HEK293 (cell line): ENCODE measurements at regions not wholly inside any gene's neighbourhood (a gene's known extent, or its start where the extent isn't known, plus 50 kb on each side); places are given as distances from the start of the nearest gene placed in this dataset.
"Not testable (repeated sequence)": the region's sequence is repeated elsewhere in the genome, so short reads cannot be mapped to it uniquely, and the experiment has no call there.

Source experiments
- CTCF ChIA-PET: fragments of 350-600 bp; formaldehyde crosslinking; extraction: SDS; loops from one replicate; lab custom pipeline; 2021; ENCODE audit warnings: antibody characterized with exemption; lab: Yijun Ruan, JAX
- POLR2A ChIA-PET: fragments of 300-600 bp; formaldehyde crosslinking; extraction: SDS; loops from one replicate; lab custom pipeline; 2020; ENCODE audit warnings: antibody characterized with exemption, inconsistent platforms; lab: Yijun Ruan, JAX
- H3K27ac ChIP-seq: fragments of 200-500 bp; sonication (Bioruptor generic); 2 replicates; pipeline ENCODE4 v1.5.1; 2014; ENCODE audit warnings: low read depth, low read length, control low read depth, inconsistent platforms; ENCODE audit errors: extremely low read depth
- H3K36me3 ChIP-seq, 2 experiments: fragments of 200-500 bp in 1 of 2; sonication (Bioruptor generic) in 1 of 2; 1 replicate in 1 of 2; 2 replicates in 1 of 2; pipeline ENCODE4 v1.5.1; 2014 to 2017; ENCODE audit warnings: inconsistent platforms in 2 of 2, low read length in 2 of 2; ENCODE audit not compliant: control insufficient read depth in 2 of 2, insufficient read depth in 1 of 2
- H3K4me1 ChIP-seq: fragments of 200-500 bp; sonication (Bioruptor generic); 2 replicates; pipeline ENCODE4 v1.5.1; 2014; ENCODE audit warnings: mild to moderate bottlenecking, low read length, inconsistent platforms; ENCODE audit not compliant: control insufficient read depth, insufficient read depth
- H3K4me3 ChIP-seq: 2 replicates; pipeline ENCODE4 v1.5.1; 2011; ENCODE audit warnings: low read depth, mild to moderate bottlenecking, control low read depth, low read length, moderate library complexity
- H3K9me3 ChIP-seq: fragments of 200-500 bp; sonication (Bioruptor generic); 2 replicates; pipeline ENCODE4 v1.5.1; 2014; ENCODE audit warnings: low read depth, low read length, inconsistent platforms; ENCODE audit not compliant: control insufficient read depth, insufficient read depth
- EGR2 ChIP-seq: fragments of 450-650 bp; formaldehyde crosslinking; IDR thresholded peaks from 2 replicates; pipeline ENCODE4 v1.5.1; 2016; ENCODE audit warnings: low read depth, missing biosample characterization, missing genetic modification characterization
- FEZF1 ChIP-seq: fragments of 450-650 bp; formaldehyde crosslinking; IDR thresholded peaks from 2 replicates; pipeline ENCODE4 v1.5.1; 2016; ENCODE audit warnings: missing biosample characterization, missing genetic modification characterization
- KLF1 ChIP-seq: fragments of 450-650 bp; formaldehyde crosslinking; IDR thresholded peaks from 2 replicates; pipeline ENCODE4 v1.5.1; 2016; ENCODE audit warnings: missing biosample characterization, missing genetic modification characterization
- OSR2 ChIP-seq: fragments of 450-650 bp; formaldehyde crosslinking; IDR thresholded peaks from 2 replicates; pipeline ENCODE4 v1.5.1; 2016; ENCODE audit warnings: missing biosample characterization, missing genetic modification characterization
- ZEB2 ChIP-seq: fragments of 450-650 bp; formaldehyde crosslinking; IDR thresholded peaks from 2 replicates; pipeline ENCODE4 v1.5.1; 2016; ENCODE audit warnings: missing biosample characterization, missing genetic modification characterization
- ZFHX2 ChIP-seq: fragments of 450-650 bp; formaldehyde crosslinking; conservative IDR thresholded peaks from 2 replicates; pipeline ENCODE4 v1.5.1; 2016; ENCODE audit warnings: missing biosample characterization, missing genetic modification characterization
- ZIC2 ChIP-seq: fragments of 450-650 bp; formaldehyde crosslinking; IDR thresholded peaks from 2 replicates; pipeline ENCODE4 v1.5.1; 2016; ENCODE audit warnings: missing biosample characterization, missing genetic modification characterization
- ZNF132 ChIP-seq: fragments of 450-650 bp; formaldehyde crosslinking; IDR thresholded peaks from 2 replicates; pipeline ENCODE4 v1.5.1; 2017; ENCODE audit warnings: missing biosample characterization, missing genetic modification characterization, borderline replicate concordance
- ZNF335 ChIP-seq: fragments of 450-650 bp; formaldehyde crosslinking; conservative IDR thresholded peaks from 2 replicates; pipeline ENCODE4 v1.5.1; 2016; ENCODE audit warnings: missing biosample characterization, missing genetic modification characterization
- ZNF366 ChIP-seq: fragments of 450-650 bp; formaldehyde crosslinking; conservative IDR thresholded peaks from 2 replicates; pipeline ENCODE4 v1.5.1; 2016; ENCODE audit warnings: missing biosample characterization, missing genetic modification characterization
- ZNF521 ChIP-seq: fragments of 450-650 bp; formaldehyde crosslinking; IDR thresholded peaks from 2 replicates; pipeline ENCODE4 v1.5.1; 2017; ENCODE audit warnings: missing biosample characterization, mild to moderate bottlenecking, missing genetic modification characterization
- ZNF585B ChIP-seq: fragments of 450-650 bp; formaldehyde crosslinking; IDR thresholded peaks from 2 replicates; pipeline ENCODE4 v1.5.1; 2016; ENCODE audit warnings: missing biosample characterization, missing genetic modification characterization
- ZNF623 ChIP-seq: fragments of 450-650 bp; formaldehyde crosslinking; IDR thresholded peaks from 2 replicates; pipeline ENCODE4 v1.5.1; 2016; ENCODE audit warnings: missing biosample characterization, missing genetic modification characterization
- ZNF629 ChIP-seq: fragments of 450-650 bp; formaldehyde crosslinking; IDR thresholded peaks from 2 replicates; pipeline ENCODE4 v1.5.1; 2017; ENCODE audit warnings: missing biosample characterization, missing genetic modification characterization
- ZNF658 ChIP-seq: fragments of 450-650 bp; formaldehyde crosslinking; IDR thresholded peaks from 2 replicates; pipeline ENCODE4; 2016; ENCODE audit warnings: missing biosample characterization, missing genetic modification characterization
- ZNF660 ChIP-seq: fragments of 450-650 bp; IDR thresholded peaks from 2 replicates; pipeline ENCODE4 v1.5.1; 2018; ENCODE audit warnings: missing biosample characterization, mild to moderate bottlenecking, missing genetic modification characterization
- TF ChIP-seq, protein P1 (sequence below): fragments of 450-650 bp; formaldehyde crosslinking; IDR thresholded peaks from 2 replicates; pipeline ENCODE4 v1.5.1; 2016; ENCODE audit warnings: missing biosample characterization, missing genetic modification characterization
- TF ChIP-seq, protein P2 (sequence below): fragments of 450-650 bp; formaldehyde crosslinking; IDR thresholded peaks from 2 replicates; pipeline ENCODE4 v1.5.1; 2017; ENCODE audit warnings: missing biosample characterization, missing genetic modification characterization
- TF ChIP-seq, protein P3 (sequence below): fragments of 450-650 bp; formaldehyde crosslinking; IDR thresholded peaks from 2 replicates; pipeline ENCODE4 v1.5.1; 2017; ENCODE audit warnings: missing biosample characterization, missing genetic modification characterization
- TF ChIP-seq, protein P4 (sequence below): fragments of 450-650 bp; formaldehyde crosslinking; IDR thresholded peaks from 2 replicates; pipeline ENCODE4 v1.5.1; 2016; ENCODE audit warnings: missing biosample characterization, missing genetic modification characterization

DNA sequence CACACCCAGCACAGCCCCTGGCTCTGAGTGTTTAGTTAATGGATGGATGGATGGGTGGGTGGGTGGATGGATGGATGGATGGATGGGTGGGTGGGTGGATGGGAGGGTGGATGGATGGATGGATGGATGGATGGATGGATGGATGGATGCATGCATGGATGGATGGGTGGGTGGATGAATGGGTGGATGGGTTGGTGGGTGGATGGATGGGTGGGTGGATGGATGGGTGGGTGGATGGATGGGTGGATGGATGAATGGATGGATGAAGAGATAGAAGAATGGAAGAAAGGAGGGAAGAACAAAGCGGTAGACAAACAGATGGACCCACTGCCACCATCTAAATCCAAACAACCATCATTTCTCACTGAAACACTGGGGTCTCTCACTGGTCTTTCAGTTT is 80.3 kb upstream of the SIRPA start:
- H3K9me3 ChIP-seq, H3K36me3 ChIP-seq, H3K27ac ChIP-seq, POLR2A ChIA-PET, H3K4me1 ChIP-seq, H3K4me3 ChIP-seq: not testable (repeated sequence)
- CTCF ChIA-PET = interaction anchor here (0.7 kb wide), 1 partner anchor 38 kb away, joined by 3 read pairs; no protein-coding TSS in a partner anchor
- TF ChIP-seq ZNF366 (peak; percentile 62), ZFHX2 (tag by site-specific recombination) (peak; percentile 73), EGR2 (tag by site-specific recombination) (peak; percentile 97)

DNA sequence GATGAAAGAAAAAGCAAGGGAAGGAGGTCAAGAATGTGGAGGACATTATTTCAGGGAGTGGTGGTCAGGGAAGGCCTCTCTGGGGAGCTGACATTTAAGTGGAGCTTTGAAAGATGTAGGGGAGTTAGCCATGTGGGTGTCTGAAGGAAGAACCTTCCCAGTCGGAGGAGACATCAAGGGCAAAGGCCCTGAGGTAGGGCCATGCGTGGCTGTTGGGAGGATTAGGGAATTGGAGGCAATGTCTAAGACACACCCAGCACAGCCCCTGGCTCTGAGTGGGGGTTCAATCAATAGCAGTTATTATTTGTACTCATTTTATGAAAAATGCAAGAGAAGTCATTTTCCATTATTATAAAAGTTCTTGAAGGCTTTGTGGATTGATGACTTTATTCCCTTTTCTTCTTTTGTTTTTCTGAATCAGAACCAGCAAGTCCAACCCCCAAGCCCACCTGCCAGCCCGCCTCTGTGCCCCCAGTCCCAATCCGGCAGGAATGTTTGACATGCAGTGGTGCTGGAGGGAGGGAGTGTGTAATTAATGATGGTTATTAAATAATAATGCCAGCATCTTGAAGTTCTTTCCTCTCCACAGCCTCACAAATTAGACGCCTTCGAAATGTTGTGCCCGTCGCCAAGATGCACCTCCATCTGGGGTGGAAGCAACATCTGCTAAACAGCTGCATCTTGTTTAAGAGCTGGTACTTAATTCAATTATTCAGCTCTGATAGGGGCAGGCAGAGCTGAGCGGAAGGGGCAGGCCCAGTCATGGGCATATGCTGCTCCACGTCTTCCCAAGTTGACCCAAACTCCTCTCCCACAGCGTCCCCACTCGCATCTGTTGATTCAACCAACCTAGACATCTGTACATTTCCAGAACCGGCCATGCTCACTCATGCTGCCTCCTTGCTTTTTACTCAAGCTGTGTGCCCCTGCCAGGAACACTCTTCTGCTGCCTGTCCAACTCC is 81.3 kb upstream of the SIRPA start:
- H3K4me1 ChIP-seq = peaks cover 5% of the 10 kb centered on the region; the same call in 1 of the 2 replicates
- no peak overlapping the region for H3K4me3 ChIP-seq
- CTCF ChIA-PET = interaction anchor here (0.5 to 3.1 kb wide), 3 partner anchors 12 to 37 kb away, joined by 4 to 16 read pairs (median 6); no protein-coding TSS in a partner anchor
- TF ChIP-seq ZNF623 (tag by site-specific recombination) (peak; percentile 42; the same call in 1 of the 2 replicates), ZNF658 (no peak), ZNF132 (tag by site-specific recombination) (no peak)
- TF ChIP-seq, all 188 proteins: peak for 1
- Histone ChIP-seq H3K27ac (no peak overlapping the region), H3K36me3 (no peaks in the 10 kb centered on the region), H3K9me3 (no peaks in the 10 kb centered on the region)
- POLR2A ChIA-PET = no interaction called here

DNA sequence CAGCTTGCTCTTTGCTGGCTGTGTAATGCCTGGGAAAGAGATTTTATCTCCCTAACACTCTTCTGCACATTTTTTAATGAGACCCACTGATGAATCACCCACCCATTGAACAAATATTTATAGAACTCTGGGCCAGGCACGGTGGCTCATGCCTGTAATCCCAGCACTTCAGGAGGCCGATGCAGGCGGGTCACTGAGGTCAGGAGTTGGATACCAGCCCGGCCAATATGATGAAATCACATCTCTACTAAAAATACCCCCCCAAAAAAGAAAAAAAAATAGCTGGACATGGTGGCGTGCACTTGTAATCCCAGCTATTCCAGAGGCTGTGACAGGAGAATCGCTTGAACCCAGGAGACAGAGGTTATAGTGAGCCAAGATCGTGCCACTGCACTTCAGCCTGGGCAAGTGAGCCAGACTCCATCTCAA is 82.1 kb upstream of the SIRPA start:
- no peaks in the 10 kb centered on the region for H3K9me3 ChIP-seq
- no peaks in the 10 kb centered on the region for H3K36me3 ChIP-seq
- no peak overlapping the region for H3K27ac ChIP-seq
- no peak overlapping the region for H3K4me3 ChIP-seq
- ChIA-PET POLR2A (no interaction called here), CTCF (interaction anchor here (2.2 to 3.1 kb wide), 2 partner anchors 11 to 36 kb away, joined by 6 to 16 read pairs; no protein-coding TSS in a partner anchor)
- peaks cover 5% of the 10 kb centered on the region; the same call in 1 of the 2 replicates for H3K4me1 ChIP-seq
- TF ChIP-seq EGR2 (tag by site-specific recombination) (0 out of 2 replicates have a peak, but pooled peaks have one; percentile 6), ZNF132 (tag by site-specific recombination) (no peak), ZNF585B (tag by site-specific recombination) (no peak), FEZF1 (tag by site-specific recombination) (peak; percentile 12; the same call in 1 of the 2 replicates), ZNF335 (tag by site-specific recombination) (peak; percentile 26; the same call in 1 of the 2 replicates), OSR2 (tag by site-specific recombination) (0 out of 2 replicates have a peak, but pooled peaks have one; percentile 30), ZNF660 (tag by site-specific recombination) (peak; percentile 95), ZIC2 (tag by site-specific recombination) (0 out of 2 replicates have a peak, but pooled peaks have one; percentile 7), ZEB2 (peak; percentile 48; the same call in 1 of the 2 replicates), ZNF521 (no peak), ZNF629 (tag by site-specific recombination) (peak; percentile 46; the same call in 1 of the 2 replicates), KLF1 (tag by site-specific recombination) (no peak)
- TF ChIP-seq, protein P1, sequence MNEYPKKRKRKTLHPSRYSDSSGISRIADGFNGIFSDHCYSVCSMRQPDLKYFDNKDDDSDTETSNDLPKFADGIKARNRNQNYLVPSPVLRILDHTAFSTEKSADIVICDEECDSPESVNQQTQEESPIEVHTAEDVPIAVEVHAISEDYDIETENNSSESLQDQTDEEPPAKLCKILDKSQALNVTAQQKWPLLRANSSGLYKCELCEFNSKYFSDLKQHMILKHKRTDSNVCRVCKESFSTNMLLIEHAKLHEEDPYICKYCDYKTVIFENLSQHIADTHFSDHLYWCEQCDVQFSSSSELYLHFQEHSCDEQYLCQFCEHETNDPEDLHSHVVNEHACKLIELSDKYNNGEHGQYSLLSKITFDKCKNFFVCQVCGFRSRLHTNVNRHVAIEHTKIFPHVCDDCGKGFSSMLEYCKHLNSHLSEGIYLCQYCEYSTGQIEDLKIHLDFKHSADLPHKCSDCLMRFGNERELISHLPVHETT (tag by site-specific recombination) = no peak
- TF ChIP-seq, protein P2, sequence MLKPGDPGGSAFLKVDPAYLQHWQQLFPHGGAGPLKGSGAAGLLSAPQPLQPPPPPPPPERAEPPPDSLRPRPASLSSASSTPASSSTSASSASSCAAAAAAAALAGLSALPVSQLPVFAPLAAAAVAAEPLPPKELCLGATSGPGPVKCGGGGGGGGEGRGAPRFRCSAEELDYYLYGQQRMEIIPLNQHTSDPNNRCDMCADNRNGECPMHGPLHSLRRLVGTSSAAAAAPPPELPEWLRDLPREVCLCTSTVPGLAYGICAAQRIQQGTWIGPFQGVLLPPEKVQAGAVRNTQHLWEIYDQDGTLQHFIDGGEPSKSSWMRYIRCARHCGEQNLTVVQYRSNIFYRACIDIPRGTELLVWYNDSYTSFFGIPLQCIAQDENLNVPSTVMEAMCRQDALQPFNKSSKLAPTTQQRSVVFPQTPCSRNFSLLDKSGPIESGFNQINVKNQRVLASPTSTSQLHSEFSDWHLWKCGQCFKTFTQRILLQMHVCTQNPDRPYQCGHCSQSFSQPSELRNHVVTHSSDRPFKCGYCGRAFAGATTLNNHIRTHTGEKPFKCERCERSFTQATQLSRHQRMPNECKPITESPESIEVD (tag by site-specific recombination) = no peak
- TF ChIP-seq, protein P3, sequence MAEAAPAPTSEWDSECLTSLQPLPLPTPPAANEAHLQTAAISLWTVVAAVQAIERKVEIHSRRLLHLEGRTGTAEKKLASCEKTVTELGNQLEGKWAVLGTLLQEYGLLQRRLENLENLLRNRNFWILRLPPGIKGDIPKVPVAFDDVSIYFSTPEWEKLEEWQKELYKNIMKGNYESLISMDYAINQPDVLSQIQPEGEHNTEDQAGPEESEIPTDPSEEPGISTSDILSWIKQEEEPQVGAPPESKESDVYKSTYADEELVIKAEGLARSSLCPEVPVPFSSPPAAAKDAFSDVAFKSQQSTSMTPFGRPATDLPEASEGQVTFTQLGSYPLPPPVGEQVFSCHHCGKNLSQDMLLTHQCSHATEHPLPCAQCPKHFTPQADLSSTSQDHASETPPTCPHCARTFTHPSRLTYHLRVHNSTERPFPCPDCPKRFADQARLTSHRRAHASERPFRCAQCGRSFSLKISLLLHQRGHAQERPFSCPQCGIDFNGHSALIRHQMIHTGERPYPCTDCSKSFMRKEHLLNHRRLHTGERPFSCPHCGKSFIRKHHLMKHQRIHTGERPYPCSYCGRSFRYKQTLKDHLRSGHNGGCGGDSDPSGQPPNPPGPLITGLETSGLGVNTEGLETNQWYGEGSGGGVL (tag by site-specific recombination) = peak; percentile 54
- TF ChIP-seq, protein P4, sequence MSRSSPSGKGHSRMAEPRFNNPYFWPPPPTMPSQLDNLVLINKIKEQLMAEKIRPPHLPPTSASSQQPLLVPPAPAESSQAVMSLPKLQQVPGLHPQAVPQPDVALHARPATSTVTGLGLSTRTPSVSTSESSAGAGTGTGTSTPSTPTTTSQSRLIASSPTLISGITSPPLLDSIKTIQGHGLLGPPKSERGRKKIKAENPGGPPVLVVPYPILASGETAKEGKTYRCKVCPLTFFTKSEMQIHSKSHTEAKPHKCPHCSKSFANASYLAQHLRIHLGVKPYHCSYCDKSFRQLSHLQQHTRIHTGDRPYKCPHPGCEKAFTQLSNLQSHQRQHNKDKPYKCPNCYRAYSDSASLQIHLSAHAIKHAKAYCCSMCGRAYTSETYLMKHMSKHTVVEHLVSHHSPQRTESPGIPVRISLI (tag by site-specific recombination) = no peak
